Esophagus (tissue), 2 donors: ENCODE measurements at regions not wholly inside any gene's neighbourhood (a gene's known extent, or its start where the extent isn't known, plus 50 kb on each side); places are given as distances from the start of the nearest gene placed in this dataset.
"Not testable (repeated sequence)": the region's sequence is repeated elsewhere in the genome, so short reads cannot be mapped to it uniquely, and the experiment has no call there.

Experiments used
- H3K27ac ChIP-seq, 2 donors: one replicate each; pipeline ENCODE4 v1.5.1; 2013; ENCODE audit warnings: low read depth in 2 of 2, mild to moderate bottlenecking in 2 of 2, inconsistent platforms in 1 of 2, low read length in 1 of 2, moderate library complexity in 1 of 2
- H3K27me3 ChIP-seq, 2 donors: one replicate each; pipeline ENCODE4 v1.6.1; 2013; ENCODE audit warnings: low read length in 2 of 2, control low read depth in 1 of 2, mild to moderate bottlenecking in 1 of 2; ENCODE audit not compliant: insufficient read depth in 2 of 2, control insufficient read depth in 1 of 2
- H3K36me3 ChIP-seq, 2 donors: one replicate each; pipeline ENCODE4 v1.6.1; 2013; ENCODE audit warnings: low read length in 1 of 2; ENCODE audit not compliant: control insufficient read depth in 2 of 2, insufficient read depth in 2 of 2
- H3K4me1 ChIP-seq, 2 donors: one replicate each; pipeline ENCODE4 v1.6.1; 2013; ENCODE audit warnings: low read length in 1 of 2; ENCODE audit not compliant: control insufficient read depth in 2 of 2, insufficient read depth in 2 of 2
- H3K4me3 ChIP-seq, 2 donors: one replicate each; pipeline ENCODE4 v1.5.1; 2013; ENCODE audit warnings: low read length in 2 of 2, mild to moderate bottlenecking in 2 of 2, low read depth in 1 of 2, moderate library complexity in 1 of 2
- H3K9me3 ChIP-seq, 2 donors: one replicate each; pipeline ENCODE4 v1.6.1; 2013; ENCODE audit warnings: mild to moderate bottlenecking in 2 of 2, low read depth in 1 of 2, low read length in 1 of 2, moderate library complexity in 1 of 2; ENCODE audit not compliant: control insufficient read depth in 2 of 2, insufficient read depth in 1 of 2
- WGBS, 2 donors: extraction: QIAGEN DNeasy Blood & Tissue Kit; methylation state at CpG; one replicate each; pipeline ENCODE4 v1.1.7; 2013; 5-methylcytosine and 5-hydroxymethylcytosine counted together
- donor health status: healthy with polysubstance abuse.
- donor health status: Bipolar disorder and iron deficiency.

- WGBS, 2 donors: 49 to 53% methylated on average over 1 of the region's 1 CpG
- Histone ChIP-seq H3K36me3 (no peaks in the 10 kb centered on the region), H3K9me3 (no peaks in the 10 kb centered on the region), H3K27me3 (no peaks in the 10 kb centered on the region), H3K4me1 (no peaks in the 10 kb centered on the region), H3K27ac (no peak overlapping the region), H3K4me3 (no peak overlapping the region)
These were observed 53.8 kb downstream of the ADRB2 start for GRCh38 chr5:148880197-148880596.

DNA sequence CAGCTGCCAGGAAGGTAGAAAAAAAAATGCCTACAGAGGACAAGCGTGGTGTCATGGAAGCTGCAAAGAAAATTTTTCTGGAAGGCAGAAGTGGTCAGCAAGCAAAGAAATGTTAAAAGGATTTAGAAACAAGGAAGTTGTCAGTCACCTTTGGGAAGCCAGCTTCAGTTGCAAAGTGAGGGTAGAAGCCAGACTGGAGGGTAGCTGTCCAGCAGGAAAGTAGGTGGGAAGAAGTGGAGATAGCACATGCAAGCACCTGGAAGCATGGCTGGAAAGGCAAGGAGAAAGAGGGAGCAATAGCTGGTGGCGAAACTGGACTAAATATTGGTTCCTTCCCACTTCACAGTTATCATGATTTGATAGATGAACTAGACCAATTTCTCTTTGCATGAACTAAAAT is 54.3 kb downstream of the ADRB2 start:
- Histone ChIP-seq H3K9me3 (no peaks in the 10 kb centered on the region), H3K27me3 (no peaks in the 10 kb centered on the region), H3K36me3 (no peaks in the 10 kb centered on the region), H3K4me3 (no peak overlapping the region), H3K4me1 (no peaks in the 10 kb centered on the region), H3K27ac (no peak overlapping the region)
- 87 to 89% methylated on average over 2 of the region's 2 CpGs for WGBS, 2 donors

DNA sequence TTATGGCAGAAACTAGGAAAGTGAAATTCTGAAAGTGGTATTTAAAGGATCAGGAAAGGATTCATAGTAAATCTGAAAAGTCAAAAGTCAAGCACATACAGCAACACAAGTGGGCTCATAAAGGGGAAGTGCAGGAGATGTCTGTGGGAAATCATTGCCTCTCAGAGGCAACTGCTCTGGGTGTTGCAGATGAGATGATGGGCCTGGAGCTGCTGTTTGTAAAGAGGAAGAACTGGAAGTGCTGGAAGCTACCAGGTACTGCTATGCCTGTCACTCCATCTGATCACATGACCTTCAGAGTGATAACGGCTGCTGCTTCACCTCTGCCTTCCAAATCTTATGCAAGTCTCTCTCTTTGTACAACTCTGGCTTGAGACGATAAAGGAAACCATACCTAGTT is 55.9 kb downstream of the ADRB2 start:
- Histone ChIP-seq H3K27ac (no peak overlapping the region), H3K9me3 (no peaks in the 10 kb centered on the region), H3K4me3 (no peak overlapping the region), H3K36me3 (no peaks in the 10 kb centered on the region), H3K27me3 (no peaks in the 10 kb centered on the region), H3K4me1 (no peaks in the 10 kb centered on the region)
- WGBS, 2 donors: 44 to 74% methylated on average over 2 of the region's 2 CpGs

DNA sequence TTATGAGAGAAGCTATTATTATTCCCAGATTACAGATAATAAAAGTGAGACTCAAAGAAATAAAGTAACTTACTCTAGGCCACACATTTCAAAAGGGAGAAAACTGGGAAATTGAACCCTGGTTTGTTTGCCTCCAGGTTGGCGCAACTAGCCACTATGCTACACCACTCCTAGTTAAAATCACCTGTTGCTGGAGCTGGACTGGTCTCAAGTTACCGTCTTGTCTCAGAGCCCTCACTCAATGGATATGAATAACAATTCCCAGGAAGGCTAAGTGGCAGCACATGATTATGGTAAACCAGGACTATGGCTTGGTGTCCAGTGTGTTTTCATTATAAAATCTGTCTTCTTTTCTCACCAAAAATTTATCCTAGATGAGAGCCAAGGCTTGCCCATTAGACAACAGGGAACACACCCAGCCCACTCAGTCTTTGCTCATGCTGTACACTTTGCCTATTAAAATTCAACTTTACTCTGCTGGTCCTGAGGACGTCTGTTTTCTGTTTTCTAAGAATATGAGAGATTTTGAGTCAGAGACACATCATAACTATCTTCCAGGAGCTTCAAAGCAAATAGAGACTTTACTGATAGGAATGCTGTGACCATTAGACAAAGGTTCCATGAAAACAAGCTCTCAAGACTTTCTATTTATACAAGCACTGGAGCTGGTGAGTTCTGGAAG is 58.1 kb downstream of the ADRB2 start:
- Histone ChIP-seq H3K9me3 (no peaks in the 10 kb centered on the region), H3K36me3 (no peaks in the 10 kb centered on the region), H3K27me3 (no peaks in the 10 kb centered on the region), H3K4me1 (no peaks in the 10 kb centered on the region), H3K27ac (no peak overlapping the region), H3K4me3 (no peak overlapping the region)
- 75 to 83% methylated on average over 3 of the region's 3 CpGs for WGBS, 2 donors

DNA sequence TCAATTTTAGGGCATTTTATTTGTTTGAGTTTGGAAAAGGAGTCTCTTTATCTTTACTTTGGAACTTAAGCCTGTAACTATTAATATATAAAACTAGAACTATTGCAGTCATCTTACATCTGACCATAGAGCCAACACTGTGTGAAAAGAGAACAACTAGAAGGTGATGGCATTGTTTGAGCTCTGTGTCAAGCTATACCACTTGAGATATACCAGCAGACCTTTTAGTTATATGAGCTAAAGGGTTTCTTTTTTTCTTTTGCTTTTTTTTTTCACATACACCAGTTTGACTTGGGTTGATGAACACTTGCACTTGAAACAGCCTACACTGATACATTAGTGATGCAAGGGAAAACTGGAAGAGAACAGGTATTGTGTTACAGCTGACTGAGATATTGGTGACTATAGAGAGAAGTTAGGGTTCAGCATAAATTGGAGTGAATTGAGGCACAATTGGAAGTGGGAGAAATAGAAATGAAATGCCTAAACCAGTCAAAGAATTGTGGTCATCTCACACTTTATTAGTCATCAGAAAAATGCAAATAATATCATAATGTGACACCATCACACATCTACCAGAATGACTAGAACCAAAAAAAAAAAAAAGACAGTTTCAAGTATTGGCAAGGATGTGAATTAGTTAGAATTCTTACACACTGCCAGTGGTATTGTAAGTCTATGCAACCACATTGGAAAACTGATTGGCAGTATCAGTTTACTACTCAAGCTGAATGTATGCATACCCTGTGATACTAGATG is 60.9 kb downstream of the ADRB2 start:
- H3K4me3 ChIP-seq: no peak overlapping the region
- no peak overlapping the region for H3K27ac ChIP-seq
- H3K27me3 ChIP-seq: no peaks in the 10 kb centered on the region
- H3K9me3 ChIP-seq: no peaks in the 10 kb centered on the region
- H3K36me3 ChIP-seq: no peaks in the 10 kb centered on the region
- no peaks in the 10 kb centered on the region for H3K4me1 ChIP-seq

GRCh38 chr5:148889936-148890335 is 63.5 kb downstream of the ADRB2 start:
- not testable (repeated sequence) for H3K27ac ChIP-seq, H3K4me3 ChIP-seq, H3K36me3 ChIP-seq, H3K4me1 ChIP-seq, H3K9me3 ChIP-seq, H3K27me3 ChIP-seq
- WGBS, 2 donors: 85 to 92% methylated on average over 5 of the region's 5 CpGs

DNA sequence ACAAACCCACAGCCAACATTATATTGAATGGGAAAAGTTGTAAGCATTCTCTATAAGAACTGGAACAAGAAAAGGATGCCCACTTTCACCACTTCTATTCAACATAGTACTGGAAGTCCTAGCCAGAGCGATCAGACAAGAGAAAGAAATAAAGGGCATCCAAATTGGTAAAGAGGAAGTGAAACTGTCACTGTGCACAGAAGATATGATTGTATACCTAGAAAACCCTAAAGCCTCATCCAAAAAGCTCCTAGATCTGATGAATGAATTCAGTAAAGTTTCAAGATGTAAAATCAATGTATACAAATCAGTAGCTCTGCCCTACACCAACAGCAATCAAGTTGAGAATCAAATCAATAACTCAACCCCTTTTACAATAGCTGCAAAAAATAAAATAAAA is 69.0 kb downstream of the ADRB2 start:
- not testable (repeated sequence) for H3K36me3 ChIP-seq, H3K27ac ChIP-seq, H3K27me3 ChIP-seq, H3K4me3 ChIP-seq, H3K4me1 ChIP-seq, H3K9me3 ChIP-seq
- WGBS, 2 donors: 86 to 96% methylated on average over 1 of the region's 1 CpG

DNA sequence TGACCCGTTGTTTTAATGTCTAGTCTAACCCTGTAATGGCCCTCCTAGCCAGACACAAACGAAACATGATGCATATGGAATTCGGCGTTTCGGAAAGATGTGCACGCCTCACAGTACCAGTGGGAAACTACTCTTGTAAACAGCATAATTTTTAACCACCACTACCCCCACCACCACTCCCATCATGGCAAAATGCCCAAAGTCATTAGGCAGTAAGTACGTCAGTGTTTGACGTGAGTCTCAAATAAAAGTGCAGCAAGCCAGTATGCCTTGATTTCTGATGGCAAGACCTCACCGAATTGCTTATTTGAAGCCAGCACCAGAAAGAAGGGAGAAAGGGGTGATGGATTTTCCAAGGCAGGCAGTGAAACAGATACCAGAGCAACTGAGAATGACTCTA is 71.4 kb downstream of the ADRB2 start:
- Histone ChIP-seq H3K9me3 (no peaks in the 10 kb centered on the region), H3K4me1 (peaks cover 0 to 2% of the 10 kb centered on the region in 2 donors), H3K27ac (no peak overlapping the region), H3K4me3 (no peak overlapping the region), H3K27me3 (no peaks in the 10 kb centered on the region), H3K36me3 (no peaks in the 10 kb centered on the region)
- 77 to 85% methylated on average over 9 of the region's 9 CpGs for WGBS, 2 donors

- Histone ChIP-seq H3K4me3 (no peak overlapping the region), H3K27ac (no peak overlapping the region), H3K36me3 (no peaks in the 10 kb centered on the region), H3K9me3 (no peaks in the 10 kb centered on the region), H3K27me3 (no peaks in the 10 kb centered on the region), H3K4me1 (peaks cover 0 to 2% of the 10 kb centered on the region in 2 donors)
- 87 to 96% methylated on average over 2 of the region's 2 CpGs for WGBS, 2 donors
These were observed 72.1 kb downstream of the ADRB2 start for GRCh38 chr5:148898413-148899075.
